ENCODE measurements at regions not wholly inside any gene's neighbourhood (a gene's known extent, or its start where the extent isn't known, plus 50 kb on each side); places are given as distances from the start of the nearest gene placed in this dataset.

GRCh38 chr10:93160140-93160539 lies 86.4 kb downstream of the CYP26A1 start:
- TF ChIP-seq CTCF (IDR thresholded peaks at IDR 0.05; ENCODE audit: insufficient read depth, missing control alignments): no peak
- FAIRE-seq (no peak), DNase-seq (ENCODE audit: insufficient read length, low spot score) (no peak)

DNA sequence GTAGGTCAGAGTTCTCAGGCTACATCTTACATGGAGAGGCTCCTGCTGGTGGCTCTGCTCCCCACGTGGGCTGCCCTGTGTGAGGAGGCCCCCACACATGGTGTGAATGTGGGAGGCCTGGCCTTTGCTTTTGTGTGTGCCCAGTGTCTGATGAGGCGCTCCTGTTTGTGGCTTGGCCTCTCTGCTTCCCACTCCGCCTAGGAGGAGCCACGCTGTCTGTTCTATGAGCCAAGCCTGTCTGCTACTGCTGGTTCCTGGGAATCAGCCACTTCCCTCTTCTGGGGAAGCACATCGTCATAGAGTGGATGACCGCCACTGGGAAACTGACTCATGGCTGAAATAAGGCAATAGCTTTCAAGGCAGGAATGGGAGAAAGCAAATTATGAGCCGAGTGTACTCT lies 87.1 kb downstream of the CYP26A1 start:
- DNase-seq (ENCODE audit: insufficient read length, low spot score): no peak
- no peak for FAIRE-seq
- TF ChIP-seq CTCF (IDR thresholded peaks at IDR 0.05; ENCODE audit: insufficient read depth, missing control alignments): no peak

- TF ChIP-seq CTCF (IDR thresholded peaks at IDR 0.05; ENCODE audit: insufficient read depth, missing control alignments): no peak
- FAIRE-seq: no peak
- DNase-seq (ENCODE audit: insufficient read length, low spot score): no peak
Measured at GRCh38 chr10:93165367-93165766, 91.7 kb downstream of the CYP26A1 start.

GRCh38 chr10:93166134-93166533 lies 92.4 kb downstream of the CYP26A1 start:
- DNase-seq (ENCODE audit: insufficient read length, low spot score) (no peak), FAIRE-seq (no peak)
- TF ChIP-seq CTCF (IDR thresholded peaks at IDR 0.05; ENCODE audit: insufficient read depth, missing control alignments): no peak

DNA sequence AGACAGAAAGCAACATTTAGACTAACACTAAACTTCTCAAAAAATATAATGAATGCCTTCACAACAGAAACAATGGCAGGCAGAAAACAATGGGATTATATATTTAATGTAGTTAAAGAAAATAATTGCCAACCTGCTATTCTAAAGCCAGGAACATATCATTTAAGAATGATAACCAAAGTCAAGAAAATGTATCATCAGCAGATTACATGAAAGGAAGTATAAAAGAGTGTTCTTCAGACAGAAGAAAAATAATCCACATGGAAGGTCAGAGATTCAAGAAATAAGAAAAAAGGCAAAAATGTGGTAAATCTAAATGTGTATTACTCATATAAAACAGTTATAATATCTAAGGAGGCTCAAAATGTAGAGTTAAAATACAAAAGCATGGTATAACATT lies 98.1 kb downstream of the CYP26A1 start:
- DNase-seq (ENCODE audit: insufficient read length, low spot score) (no peak), FAIRE-seq (no peak)
- no peak for TF ChIP-seq CTCF (IDR thresholded peaks at IDR 0.05; ENCODE audit: insufficient read depth, missing control alignments)

GRCh38 chr10:93173967-93174845 lies 100.5 kb downstream of the CYP26A1 start:
- TF ChIP-seq CTCF (IDR thresholded peaks at IDR 0.05; ENCODE audit: insufficient read depth, missing control alignments): no peak
- DNase-seq (ENCODE audit: insufficient read length, low spot score): no peak
- FAIRE-seq: no peak

GRCh38 chr10:93175490-93175889 lies 101.8 kb downstream of the CYP26A1 start:
- no peak for TF ChIP-seq CTCF (IDR thresholded peaks at IDR 0.05; ENCODE audit: insufficient read depth, missing control alignments)
- FAIRE-seq: no peak
- no peak for DNase-seq (ENCODE audit: insufficient read length, low spot score)

Data from D721Med (cell line).